ENCODE measurements at regions not wholly inside any gene's neighbourhood (a gene's known extent, or its start where the extent isn't known, plus 50 kb on each side); places are given as distances from the start of the nearest gene placed in this dataset.

DNA sequence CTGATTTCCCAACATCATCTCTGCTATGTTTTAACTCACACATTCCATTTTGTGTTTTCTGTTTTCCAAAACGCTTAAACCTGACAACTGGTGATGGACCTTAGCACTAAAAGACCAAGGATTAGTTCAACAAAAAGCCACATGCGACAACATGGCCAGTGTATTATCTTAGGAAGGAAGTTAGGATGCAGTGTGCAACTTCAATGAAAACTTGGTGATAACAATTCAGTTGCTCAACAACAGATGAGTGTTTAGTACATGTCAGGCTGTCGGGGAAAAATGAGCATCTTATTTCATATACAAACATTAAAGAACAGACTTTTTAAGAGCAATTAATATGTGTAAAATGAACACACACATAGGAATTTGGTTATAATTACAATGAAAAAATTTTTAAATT, 780.0 kb downstream of the SEMA5A start:
- no peaks in the 10 kb centered on the region for H3K27me3 ChIP-seq (ENCODE audit: control insufficient read depth, insufficient read depth, low read length)
- H3K4me2 ChIP-seq (ENCODE audit: extremely low read depth, insufficient read depth, low read length) = no peak overlapping the region
- TF ChIP-seq, protein P1, sequence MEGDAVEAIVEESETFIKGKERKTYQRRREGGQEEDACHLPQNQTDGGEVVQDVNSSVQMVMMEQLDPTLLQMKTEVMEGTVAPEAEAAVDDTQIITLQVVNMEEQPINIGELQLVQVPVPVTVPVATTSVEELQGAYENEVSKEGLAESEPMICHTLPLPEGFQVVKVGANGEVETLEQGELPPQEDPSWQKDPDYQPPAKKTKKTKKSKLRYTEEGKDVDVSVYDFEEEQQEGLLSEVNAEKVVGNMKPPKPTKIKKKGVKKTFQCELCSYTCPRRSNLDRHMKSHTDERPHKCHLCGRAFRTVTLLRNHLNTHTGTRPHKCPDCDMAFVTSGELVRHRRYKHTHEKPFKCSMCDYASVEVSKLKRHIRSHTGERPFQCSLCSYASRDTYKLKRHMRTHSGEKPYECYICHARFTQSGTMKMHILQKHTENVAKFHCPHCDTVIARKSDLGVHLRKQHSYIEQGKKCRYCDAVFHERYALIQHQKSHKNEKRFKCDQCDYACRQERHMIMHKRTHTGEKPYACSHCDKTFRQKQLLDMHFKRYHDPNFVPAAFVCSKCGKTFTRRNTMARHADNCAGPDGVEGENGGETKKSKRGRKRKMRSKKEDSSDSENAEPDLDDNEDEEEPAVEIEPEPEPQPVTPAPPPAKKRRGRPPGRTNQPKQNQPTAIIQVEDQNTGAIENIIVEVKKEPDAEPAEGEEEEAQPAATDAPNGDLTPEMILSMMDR (conservative IDR thresholded peaks at IDR 0.05 in 1 of 2, IDR thresholded peaks at IDR 0.05 in 1 of 2; ENCODE audit: low read depth in 1 of 2, low read length in 2 of 2) = no peak
- no peak for TF ChIP-seq EZH2 (IDR thresholded peaks at IDR 0.05; ENCODE audit: low read length, missing control alignments)
- H3K79me2 ChIP-seq (ENCODE audit: control insufficient read depth, insufficient read depth, low read length) = no peaks in the 10 kb centered on the region
- H2AFZ ChIP-seq (ENCODE audit: low read length) = no peak overlapping the region
- no peaks in the 10 kb centered on the region for H3K9me3 ChIP-seq (ENCODE audit: control insufficient read depth, insufficient read depth, low read depth, low read length)
- H4K20me1 ChIP-seq (ENCODE audit: control insufficient read depth, extremely low read depth, insufficient read depth, low read length) = no peaks in the 10 kb centered on the region
- no peaks in the 10 kb centered on the region for H3K4me1 ChIP-seq (ENCODE audit: control insufficient read depth, extremely low read depth, insufficient read depth, low read length)
- no peak overlapping the region for H3K9ac ChIP-seq (ENCODE audit: insufficient read depth, low read length)
- no peak overlapping the region for H3K4me3 ChIP-seq (replicated peaks in 1 of 4; ENCODE audit: control extremely low read depth in 1 of 4, insufficient read depth in 1 of 4, low read depth in 3 of 4, low read length in 4 of 4)
- DNase-seq (ENCODE audit: low read depth in 2 of 2) = peak in 1 of 2 donors; percentile 39
- H3K36me3 ChIP-seq (ENCODE audit: control insufficient read depth, insufficient read depth, low read length) = no peaks in the 10 kb centered on the region
- no peak overlapping the region for H3K27ac ChIP-seq (ENCODE audit: insufficient read depth, low read length)

DNA sequence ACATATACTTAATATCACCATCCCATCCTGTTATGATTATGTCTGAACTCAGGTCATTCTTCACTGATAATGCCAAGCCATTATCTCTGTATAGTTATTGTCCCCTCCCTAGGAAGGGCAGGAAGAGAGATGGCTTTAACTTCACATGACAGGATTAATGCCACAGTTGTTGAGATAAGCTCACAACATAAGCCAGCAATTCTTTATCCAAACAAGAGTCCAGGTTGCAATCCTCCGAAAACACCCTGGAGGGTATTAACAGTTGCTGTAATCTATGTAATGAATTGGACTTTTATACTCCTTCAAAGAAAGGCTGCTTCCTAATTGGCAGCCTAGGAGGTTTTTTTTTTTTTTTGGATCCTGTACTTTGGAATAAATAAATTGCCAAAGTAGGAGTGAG, 779.4 kb downstream of the SEMA5A start:
- no peak overlapping the region for H3K27ac ChIP-seq (ENCODE audit: insufficient read depth, low read length)
- no peak overlapping the region for H3K4me3 ChIP-seq (replicated peaks in 1 of 4; ENCODE audit: control extremely low read depth in 1 of 4, insufficient read depth in 1 of 4, low read depth in 3 of 4, low read length in 4 of 4)
- no peaks in the 10 kb centered on the region for H3K79me2 ChIP-seq (ENCODE audit: control insufficient read depth, insufficient read depth, low read length)
- no peak overlapping the region for H2AFZ ChIP-seq (ENCODE audit: low read length)
- TF ChIP-seq EZH2 (IDR thresholded peaks at IDR 0.05; ENCODE audit: low read length, missing control alignments) = no peak
- TF ChIP-seq, protein P1 (conservative IDR thresholded peaks at IDR 0.05 in 1 of 2, IDR thresholded peaks at IDR 0.05 in 1 of 2; ENCODE audit: low read depth in 1 of 2, low read length in 2 of 2) = no peak
- no peaks in the 10 kb centered on the region for H3K9me3 ChIP-seq (ENCODE audit: control insufficient read depth, insufficient read depth, low read depth, low read length)
- H3K36me3 ChIP-seq (ENCODE audit: control insufficient read depth, insufficient read depth, low read length) = no peaks in the 10 kb centered on the region
- H4K20me1 ChIP-seq (ENCODE audit: control insufficient read depth, extremely low read depth, insufficient read depth, low read length) = no peaks in the 10 kb centered on the region
- H3K27me3 ChIP-seq (ENCODE audit: control insufficient read depth, insufficient read depth, low read length) = no peaks in the 10 kb centered on the region
- H3K9ac ChIP-seq (ENCODE audit: insufficient read depth, low read length) = no peak overlapping the region
- no peaks in the 10 kb centered on the region for H3K4me1 ChIP-seq (ENCODE audit: control insufficient read depth, extremely low read depth, insufficient read depth, low read length)
- DNase-seq (ENCODE audit: low read depth in 2 of 2) = no peak
- H3K4me2 ChIP-seq (ENCODE audit: extremely low read depth, insufficient read depth, low read length) = no peak overlapping the region

GRCh38 chr5:8767111-8767510, 778.8 kb downstream of the SEMA5A start:
- no peak overlapping the region for H3K4me3 ChIP-seq (replicated peaks in 1 of 4; ENCODE audit: control extremely low read depth in 1 of 4, insufficient read depth in 1 of 4, low read depth in 3 of 4, low read length in 4 of 4)
- TF ChIP-seq EZH2 (IDR thresholded peaks at IDR 0.05; ENCODE audit: low read length, missing control alignments) = no peak
- no peak overlapping the region for H3K27ac ChIP-seq (ENCODE audit: insufficient read depth, low read length)
- H3K27me3 ChIP-seq (ENCODE audit: control insufficient read depth, insufficient read depth, low read length) = no peaks in the 10 kb centered on the region
- H3K4me2 ChIP-seq (ENCODE audit: extremely low read depth, insufficient read depth, low read length) = no peak overlapping the region
- H4K20me1 ChIP-seq (ENCODE audit: control insufficient read depth, extremely low read depth, insufficient read depth, low read length) = no peaks in the 10 kb centered on the region
- no peak overlapping the region for H3K9ac ChIP-seq (ENCODE audit: insufficient read depth, low read length)
- no peak overlapping the region for H2AFZ ChIP-seq (ENCODE audit: low read length)
- no peaks in the 10 kb centered on the region for H3K36me3 ChIP-seq (ENCODE audit: control insufficient read depth, insufficient read depth, low read length)
- no peaks in the 10 kb centered on the region for H3K79me2 ChIP-seq (ENCODE audit: control insufficient read depth, insufficient read depth, low read length)
- no peaks in the 10 kb centered on the region for H3K4me1 ChIP-seq (ENCODE audit: control insufficient read depth, extremely low read depth, insufficient read depth, low read length)
- no peaks in the 10 kb centered on the region for H3K9me3 ChIP-seq (ENCODE audit: control insufficient read depth, insufficient read depth, low read depth, low read length)
- no peak for DNase-seq (ENCODE audit: low read depth in 2 of 2)

Measured in fibroblast of lung (primary cell).